ENCODE measurements at regions not wholly inside any gene's neighbourhood (a gene's known extent, or its start where the extent isn't known, plus 50 kb on each side); places are given as distances from the start of the nearest gene placed in this dataset.

DNA sequence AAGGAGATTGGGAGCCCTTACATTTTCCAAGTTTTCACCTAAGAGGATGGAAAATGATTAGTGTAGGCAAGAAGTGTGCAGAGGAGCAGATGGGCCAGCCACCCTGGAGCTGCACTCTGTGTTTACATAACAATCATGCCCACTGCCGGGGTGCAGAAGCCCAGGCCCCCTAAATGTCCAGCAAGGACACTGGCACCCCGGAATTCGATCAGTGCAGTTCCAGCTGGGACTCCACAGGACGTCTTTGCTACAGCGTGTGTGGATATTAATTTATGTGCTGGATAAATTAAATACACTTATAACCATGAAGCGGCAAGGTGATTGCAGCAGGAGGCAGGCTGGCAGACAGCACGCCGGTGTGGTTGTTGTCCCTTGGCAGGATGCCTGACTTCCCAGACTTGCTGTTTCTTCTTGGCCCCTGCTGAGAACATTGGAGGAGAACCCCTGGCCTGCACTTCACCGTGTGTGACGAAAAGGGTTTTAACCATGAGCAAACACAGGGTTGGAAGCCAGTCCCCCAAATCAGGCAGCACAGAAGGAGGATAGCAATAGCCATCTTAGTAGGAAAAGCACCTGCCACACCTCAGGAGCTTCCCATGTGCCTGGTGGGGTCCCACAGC lies 73.7 kb downstream of the GADD45G start:
- TF ChIP-seq, protein P1, sequence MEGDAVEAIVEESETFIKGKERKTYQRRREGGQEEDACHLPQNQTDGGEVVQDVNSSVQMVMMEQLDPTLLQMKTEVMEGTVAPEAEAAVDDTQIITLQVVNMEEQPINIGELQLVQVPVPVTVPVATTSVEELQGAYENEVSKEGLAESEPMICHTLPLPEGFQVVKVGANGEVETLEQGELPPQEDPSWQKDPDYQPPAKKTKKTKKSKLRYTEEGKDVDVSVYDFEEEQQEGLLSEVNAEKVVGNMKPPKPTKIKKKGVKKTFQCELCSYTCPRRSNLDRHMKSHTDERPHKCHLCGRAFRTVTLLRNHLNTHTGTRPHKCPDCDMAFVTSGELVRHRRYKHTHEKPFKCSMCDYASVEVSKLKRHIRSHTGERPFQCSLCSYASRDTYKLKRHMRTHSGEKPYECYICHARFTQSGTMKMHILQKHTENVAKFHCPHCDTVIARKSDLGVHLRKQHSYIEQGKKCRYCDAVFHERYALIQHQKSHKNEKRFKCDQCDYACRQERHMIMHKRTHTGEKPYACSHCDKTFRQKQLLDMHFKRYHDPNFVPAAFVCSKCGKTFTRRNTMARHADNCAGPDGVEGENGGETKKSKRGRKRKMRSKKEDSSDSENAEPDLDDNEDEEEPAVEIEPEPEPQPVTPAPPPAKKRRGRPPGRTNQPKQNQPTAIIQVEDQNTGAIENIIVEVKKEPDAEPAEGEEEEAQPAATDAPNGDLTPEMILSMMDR (IDR thresholded peaks at IDR 0.05; ENCODE audit: control extremely low read depth in 1 of 3, insufficient read depth in 1 of 3, low read depth in 1 of 3, low read length in 3 of 3) = no peak
- TF ChIP-seq SIX5 (IDR thresholded peaks at IDR 0.05; ENCODE audit: low read depth, low read length) (no peak), SRF (IDR thresholded peaks at IDR 0.05; ENCODE audit: low read depth, low read length) (no peak), EGR1 (IDR thresholded peaks at IDR 0.05; ENCODE audit: borderline replicate concordance, low read depth, low read length) (no peak), GTF2F1 (IDR thresholded peaks at IDR 0.05; ENCODE audit: borderline replicate concordance, low read depth, low read length) (no peak), BCL11A (IDR thresholded peaks at IDR 0.05; ENCODE audit: low read depth in 2 of 2, low read length in 2 of 2) (no peak), RXRA (IDR thresholded peaks at IDR 0.05; ENCODE audit: insufficient read depth, low read depth, low read length) (no peak), KDM1A (IDR thresholded peaks at IDR 0.05; ENCODE audit: borderline replicate concordance, low read length) (no peak), BRCA1 (IDR thresholded peaks at IDR 0.05; ENCODE audit: low read depth, low read length) (no peak)
- TF ChIP-seq, protein P2, sequence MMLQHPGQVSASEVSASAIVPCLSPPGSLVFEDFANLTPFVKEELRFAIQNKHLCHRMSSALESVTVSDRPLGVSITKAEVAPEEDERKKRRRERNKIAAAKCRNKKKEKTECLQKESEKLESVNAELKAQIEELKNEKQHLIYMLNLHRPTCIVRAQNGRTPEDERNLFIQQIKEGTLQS (IDR thresholded peaks at IDR 0.05; ENCODE audit: insufficient read depth, low read depth, low read length) = no peak
- TF ChIP-seq, protein P3, sequence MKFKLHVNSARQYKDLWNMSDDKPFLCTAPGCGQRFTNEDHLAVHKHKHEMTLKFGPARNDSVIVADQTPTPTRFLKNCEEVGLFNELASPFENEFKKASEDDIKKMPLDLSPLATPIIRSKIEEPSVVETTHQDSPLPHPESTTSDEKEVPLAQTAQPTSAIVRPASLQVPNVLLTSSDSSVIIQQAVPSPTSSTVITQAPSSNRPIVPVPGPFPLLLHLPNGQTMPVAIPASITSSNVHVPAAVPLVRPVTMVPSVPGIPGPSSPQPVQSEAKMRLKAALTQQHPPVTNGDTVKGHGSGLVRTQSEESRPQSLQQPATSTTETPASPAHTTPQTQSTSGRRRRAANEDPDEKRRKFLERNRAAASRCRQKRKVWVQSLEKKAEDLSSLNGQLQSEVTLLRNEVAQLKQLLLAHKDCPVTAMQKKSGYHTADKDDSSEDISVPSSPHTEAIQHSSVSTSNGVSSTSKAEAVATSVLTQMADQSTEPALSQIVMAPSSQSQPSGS (IDR thresholded peaks at IDR 0.05; ENCODE audit: low read length) = no peak

All from H1 (cell line).